ENCODE measurements at regions not wholly inside any gene's neighbourhood (a gene's known extent, or its start where the extent isn't known, plus 50 kb on each side); places are given as distances from the start of the nearest gene placed in this dataset.
"Not testable (repeated sequence)": the region's sequence is repeated elsewhere in the genome, so short reads cannot be mapped to it uniquely, and the experiment has no call there.

DNA sequence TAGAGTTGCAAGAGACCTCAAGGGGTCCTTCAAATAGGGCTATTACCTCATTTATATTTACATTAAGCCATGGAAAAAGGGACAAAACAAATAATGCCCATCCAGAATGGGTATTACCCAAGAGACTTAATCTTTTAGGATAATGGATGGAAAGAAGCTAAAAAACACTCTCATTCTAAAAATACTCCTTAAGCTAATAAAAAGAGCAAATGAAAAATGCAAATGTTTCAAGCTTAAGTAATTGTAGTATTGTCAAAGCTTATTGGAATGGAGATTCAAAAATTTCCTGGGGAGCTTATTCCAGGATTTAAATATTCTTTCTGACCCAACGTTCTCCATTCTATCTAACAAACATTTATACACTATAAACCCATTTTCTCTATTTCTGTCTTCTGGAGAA is 107.8 kb upstream of the SPIN4 start:
- DNase-seq = no peak

- DNase-seq = no peak
Measured at GRCh38 chrX:63453571-63453970, 102.4 kb upstream of the SPIN4 start.

DNA sequence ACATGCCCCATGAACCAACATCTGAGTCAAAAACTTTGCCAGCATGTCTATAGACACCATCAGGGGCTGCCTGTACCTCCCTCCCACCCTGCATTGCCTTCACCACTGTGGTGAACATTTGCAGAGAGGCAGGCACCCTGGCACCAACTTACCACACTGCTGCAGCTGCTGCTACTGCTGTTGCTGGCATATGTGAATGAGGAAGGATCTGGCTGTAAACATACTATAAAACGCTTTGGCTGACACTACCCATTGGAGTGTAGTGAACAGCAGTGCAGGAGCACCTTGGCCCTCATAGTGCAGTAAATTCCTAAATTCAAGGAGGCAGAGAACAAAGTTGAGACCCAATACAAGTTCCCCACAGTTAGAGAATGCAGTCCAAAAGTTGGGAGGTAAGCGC is 90.6 kb upstream of the SPIN4 start:
- no peak for DNase-seq

DNA sequence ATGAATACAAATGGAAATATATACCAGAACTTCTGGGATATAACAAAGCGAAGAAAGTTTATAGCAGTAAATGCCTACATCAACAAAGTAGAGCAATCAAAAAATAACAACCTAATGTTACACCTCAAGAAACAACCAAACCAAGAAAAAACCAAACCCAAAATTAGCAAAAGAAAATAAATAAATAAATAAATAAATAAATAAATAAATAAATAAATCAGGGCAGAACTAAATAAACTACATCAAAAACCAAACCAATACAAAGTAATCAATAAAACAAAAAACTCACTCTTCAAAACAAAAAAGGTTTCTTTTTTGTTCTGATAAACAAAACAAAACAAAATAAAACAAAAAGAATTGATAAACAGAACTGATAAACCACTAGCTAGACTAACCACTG is 88.4 kb upstream of the SPIN4 start:
- no peak for DNase-seq

- no peak for DNase-seq
Measured at GRCh38 chrX:63436865-63437264, 85.7 kb upstream of the SPIN4 start.

GRCh38 chrX:63434665-63435064 is 83.5 kb upstream of the SPIN4 start:
- no peak for DNase-seq

GRCh38 chrX:63434206-63434605 is 83.1 kb upstream of the SPIN4 start:
- DNase-seq = no peak

DNA sequence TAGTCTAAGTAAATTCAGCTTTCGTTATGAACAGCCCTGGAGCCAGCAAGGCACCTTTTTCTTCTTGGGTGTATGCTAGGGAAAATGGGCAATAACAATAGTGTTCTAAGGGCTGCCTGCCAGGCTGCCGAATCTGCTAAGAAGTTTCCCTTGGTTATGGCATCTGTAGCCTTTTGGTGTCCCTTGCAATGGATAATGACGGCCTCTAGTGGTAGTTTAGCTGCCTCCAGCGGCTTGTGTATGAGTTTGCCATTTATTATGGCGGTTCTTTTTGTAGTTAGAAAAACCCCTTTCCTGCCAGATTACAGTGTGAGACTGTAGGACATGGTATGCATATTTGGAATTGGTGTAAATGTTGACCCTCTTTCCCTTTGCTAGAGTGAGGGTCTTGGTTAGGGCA is 78.9 kb upstream of the SPIN4 start:
- no peak for DNase-seq

- DNase-seq = no peak
Measured at GRCh38 chrX:63428348-63428747, 77.2 kb upstream of the SPIN4 start.

GRCh38 chrX:63426519-63426918 is 75.4 kb upstream of the SPIN4 start:
- no peak for DNase-seq

DNA sequence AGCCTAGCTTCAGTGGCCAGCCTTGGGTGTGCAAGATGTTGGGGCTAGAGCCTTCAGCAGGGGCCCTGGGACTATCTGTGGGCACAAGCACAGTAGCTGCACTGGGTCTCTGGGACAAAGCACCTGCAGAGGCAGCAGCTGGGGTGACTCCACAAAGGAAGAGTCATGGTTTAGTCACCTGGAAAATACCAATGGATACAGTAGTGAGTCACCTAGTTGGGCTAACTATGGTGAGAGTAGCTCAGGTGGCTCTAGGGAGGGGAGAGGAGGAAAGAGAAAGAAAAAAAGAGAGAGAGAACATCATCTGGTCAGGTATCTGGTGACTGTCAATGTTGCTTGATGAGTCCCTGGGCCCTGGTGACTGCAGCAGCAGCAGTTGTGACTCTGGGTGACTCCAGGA is 72.9 kb upstream of the SPIN4 start:
- DNase-seq = no peak

GRCh38 chrX:63421411-63421810 is 70.3 kb upstream of the SPIN4 start:
- no peak for DNase-seq

- DNase-seq = no peak
Measured at GRCh38 chrX:63418211-63418610, 67.1 kb upstream of the SPIN4 start.

- no peak for DNase-seq
Measured at GRCh38 chrX:63417649-63418048, 66.5 kb upstream of the SPIN4 start.

DNA sequence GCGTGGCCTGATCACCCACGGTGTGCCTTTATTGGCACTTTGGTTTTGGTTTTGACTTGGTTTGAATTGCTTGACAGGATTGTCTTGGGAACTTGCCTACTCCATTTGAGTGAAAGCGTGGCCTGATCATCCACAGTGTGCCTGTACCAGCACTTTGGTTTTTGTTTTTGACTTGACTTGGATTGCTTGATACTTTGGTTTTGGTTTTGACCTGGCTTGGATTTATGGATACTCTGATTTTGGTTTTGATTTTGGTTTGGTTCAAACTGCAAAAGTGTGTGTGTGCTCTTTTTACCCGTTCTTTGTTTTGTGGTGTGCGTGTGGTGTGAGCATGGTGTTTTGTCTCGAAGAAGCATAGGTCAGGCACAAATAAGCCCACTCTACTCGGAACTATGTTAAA is 58.8 kb upstream of the SPIN4 start:
- DNase-seq = not testable (repeated sequence)

GRCh38 chrX:63408050-63408449 is 56.9 kb upstream of the SPIN4 start:
- DNase-seq = no peak

- no peak for DNase-seq
Measured at GRCh38 chrX:63404332-63404731, 53.2 kb upstream of the SPIN4 start.

DNA sequence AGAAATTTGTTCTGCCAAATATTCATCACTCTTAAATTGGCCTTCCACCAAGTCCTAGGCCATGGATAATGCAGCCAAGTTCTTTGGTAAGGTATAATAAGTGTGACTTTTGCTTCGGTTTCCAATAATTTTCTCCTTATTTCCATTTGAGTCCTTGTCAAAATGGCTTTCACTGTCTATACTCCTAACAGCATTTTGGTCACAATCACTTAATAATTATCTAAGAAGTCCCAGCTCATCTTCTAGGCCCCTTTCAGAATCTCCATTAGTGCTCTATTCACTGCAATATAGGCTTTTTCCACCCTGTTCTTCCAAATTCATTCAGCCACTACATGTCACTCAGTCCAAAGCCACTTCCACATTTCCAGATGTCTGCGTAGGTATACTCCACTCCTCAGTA is 51.0 kb upstream of the SPIN4 start:
- DNase-seq = no peak
